GM18498 (cell line): ENCODE measurements at regions not wholly inside any gene's neighbourhood (a gene's known extent, or its start where the extent isn't known, plus 50 kb on each side); places are given as distances from the start of the nearest gene placed in this dataset.

ENCODE experiments used
- ATAC-seq: cut with Tn5 transposase; IDR thresholded peaks from one replicate; pipeline ENCODE4 v1.9.1; 2021; ENCODE audit warnings: mild to moderate bottlenecking, moderate library complexity; ENCODE audit not compliant: unreplicated experiment

DNA sequence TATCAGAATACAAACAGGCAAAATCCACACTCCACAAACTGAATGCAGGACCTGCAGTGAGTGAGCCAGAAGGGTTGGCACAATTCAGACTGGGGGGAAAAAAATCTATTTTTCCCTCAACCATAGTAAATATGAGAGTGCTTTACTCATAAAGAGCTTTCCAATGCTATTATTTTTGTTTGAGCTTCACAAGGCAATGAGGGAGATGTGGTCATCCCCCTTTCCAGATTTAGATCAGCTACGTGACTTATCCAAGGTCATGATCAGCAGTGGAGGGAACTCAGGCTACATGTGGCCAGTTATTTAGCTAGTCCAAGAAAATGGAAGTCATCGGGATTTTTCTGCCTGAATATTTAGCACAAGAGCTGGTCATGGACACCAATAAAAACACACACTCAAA is 120.4 kb upstream of the KLF7 start:
- ATAC-seq = no peak

DNA sequence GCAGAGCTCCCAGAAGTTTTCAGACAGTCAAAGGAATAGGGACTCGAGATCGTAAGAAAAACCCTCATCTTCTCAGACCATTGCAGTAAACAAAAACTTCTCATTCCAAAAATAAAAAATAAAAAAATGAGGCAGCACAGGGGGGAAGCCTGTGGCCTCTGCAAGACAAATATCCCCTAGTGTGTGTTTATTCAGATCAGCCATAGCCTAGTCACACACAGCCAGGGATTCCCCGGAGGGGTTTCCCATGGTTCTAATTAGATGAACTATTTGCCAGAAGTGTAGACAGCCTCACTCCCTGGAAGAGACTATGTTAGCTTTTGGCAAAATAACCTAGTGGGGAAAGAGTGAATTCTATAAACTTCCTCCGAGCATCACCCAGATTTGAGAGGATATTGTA is 122.9 kb upstream of the KLF7 start:
- peak; percentile 51 for ATAC-seq

DNA sequence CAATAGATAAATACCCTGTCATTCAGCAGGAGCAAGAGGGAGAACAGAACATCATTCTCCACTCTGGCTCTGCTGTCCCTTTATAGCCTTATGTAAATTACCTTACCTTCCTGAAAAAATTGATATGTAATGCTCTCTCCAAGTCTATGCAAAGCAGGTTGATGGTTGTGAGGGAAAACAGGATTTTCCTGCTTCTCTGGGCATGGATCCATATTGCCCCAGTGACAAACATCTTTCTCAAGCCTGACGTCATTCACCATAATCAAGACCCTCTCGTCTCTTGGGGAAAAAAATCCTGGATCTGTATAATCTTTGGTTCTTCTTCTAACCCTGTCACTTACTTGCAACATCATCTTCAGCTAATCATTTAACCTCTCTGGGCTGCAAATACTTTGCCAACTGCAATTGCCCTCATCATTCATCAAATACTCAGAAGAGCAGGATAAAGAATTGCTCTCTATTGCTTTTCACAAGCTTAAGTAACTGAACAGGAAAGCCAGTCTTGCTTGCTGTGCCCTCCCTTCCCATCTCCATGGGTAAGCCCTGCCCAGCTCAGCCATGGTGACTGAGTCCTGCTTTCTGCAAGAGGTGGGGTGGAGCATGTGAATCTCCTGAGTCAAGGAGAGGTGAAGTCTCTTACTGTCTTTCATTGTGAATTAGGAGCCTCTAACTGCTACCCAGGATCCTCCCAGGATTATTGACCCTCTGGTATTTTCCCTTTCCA is 123.7 kb upstream of the KLF7 start:
- ATAC-seq = no peak

GRCh38 chr2:207290833-207291624 is 125.3 kb upstream of the KLF7 start:
- no peak for ATAC-seq

DNA sequence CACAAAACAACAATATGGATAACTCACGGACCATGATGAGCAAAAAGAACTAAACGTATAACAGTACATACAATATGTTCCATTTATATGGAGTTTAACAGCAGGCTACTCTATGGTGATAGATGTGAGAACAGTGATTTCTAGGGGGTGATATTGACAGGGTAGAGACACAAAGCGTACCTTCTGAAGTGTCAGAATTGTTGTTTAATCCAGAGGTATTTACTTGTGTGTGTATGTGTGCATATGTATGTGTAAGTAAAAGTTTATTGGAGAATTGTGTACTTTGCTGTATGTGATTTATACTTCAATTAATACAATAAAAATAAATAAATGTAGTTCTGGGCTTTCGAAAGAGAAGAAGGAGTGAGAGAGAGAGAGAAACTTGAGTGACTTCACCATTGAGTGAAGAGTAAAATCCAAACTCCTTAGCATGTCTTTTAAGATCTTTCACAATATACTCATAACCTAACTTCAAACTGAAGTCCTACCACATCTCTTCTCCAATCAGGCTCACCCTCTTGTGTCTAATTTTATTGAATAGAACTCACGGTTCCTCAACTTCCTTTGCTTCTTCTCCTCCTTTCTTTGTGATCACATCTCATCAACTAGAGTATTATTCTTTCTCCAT is 126.0 kb upstream of the KLF7 start:
- no peak for ATAC-seq

DNA sequence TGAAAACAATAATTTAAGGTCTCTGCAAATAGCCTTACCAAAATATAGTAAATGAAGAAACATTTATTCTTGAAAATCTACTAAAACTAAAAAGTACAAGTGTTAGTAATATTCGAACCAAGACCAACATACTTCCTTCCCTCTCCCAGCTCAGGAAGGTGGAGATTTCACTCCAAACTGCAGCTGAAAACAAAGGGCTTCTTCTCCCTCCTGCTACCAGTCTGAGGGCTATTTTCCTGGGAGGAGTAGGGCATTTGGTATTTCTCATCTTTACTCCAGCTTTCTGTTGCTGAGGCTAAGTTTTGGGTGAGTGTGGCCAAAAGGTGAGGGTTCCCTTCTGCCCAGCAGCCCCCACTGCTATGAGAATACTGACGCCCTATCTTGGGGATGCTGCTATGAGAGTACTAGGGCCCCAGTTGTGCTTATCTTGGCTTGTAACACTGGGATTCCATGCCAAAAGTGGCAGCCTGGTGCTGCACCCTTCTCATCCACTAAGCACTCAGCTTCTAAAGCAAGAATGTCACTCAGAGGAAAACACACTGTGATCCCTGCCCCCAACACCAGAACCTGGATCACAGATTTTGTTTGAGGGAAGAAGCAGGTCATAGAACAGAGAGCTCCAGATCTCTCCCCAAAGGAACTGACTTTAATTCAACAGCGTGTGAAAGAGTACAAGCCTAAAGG is 130.7 kb upstream of the KLF7 start:
- no peak for ATAC-seq

DNA sequence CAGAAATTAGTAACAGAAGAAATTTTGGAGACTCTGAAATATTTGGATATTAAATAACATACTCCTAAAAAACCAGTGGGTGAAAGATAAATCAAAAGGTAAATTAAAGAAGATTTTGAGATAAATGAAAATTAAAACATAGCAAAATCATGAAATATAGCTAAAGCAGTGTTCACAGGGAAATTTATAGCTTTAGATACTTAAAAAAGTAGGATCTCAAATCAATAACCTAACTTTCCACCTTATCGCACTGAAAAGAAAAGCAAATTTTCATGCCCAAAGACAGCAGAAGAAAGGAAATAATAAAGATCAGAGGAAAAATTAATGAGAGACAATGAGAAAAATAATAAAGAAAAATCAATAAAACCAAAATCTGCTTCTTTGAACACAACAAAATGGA is 135.1 kb upstream of the KLF7 start:
- no peak for ATAC-seq

DNA sequence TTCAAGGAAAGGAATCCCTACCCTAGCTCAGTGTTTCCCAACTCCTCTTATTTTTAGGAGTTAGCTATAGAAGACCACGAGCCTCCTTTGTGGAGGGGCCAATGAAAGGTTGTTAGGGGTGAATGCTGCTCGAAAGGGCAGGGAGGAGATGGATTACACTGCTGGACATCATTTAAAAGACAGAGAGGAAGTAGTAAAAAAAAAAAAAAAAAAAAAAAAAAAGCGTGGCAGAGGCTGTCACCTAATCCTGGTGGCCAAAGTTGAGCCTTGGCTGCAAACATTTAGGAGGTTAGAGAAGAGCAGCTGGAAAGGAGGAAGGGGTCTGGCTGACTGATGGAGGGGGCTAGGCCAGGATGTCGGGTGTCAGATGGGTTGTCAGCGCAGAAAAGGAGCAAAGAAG is 139.0 kb upstream of the KLF7 start:
- no peak for ATAC-seq

DNA sequence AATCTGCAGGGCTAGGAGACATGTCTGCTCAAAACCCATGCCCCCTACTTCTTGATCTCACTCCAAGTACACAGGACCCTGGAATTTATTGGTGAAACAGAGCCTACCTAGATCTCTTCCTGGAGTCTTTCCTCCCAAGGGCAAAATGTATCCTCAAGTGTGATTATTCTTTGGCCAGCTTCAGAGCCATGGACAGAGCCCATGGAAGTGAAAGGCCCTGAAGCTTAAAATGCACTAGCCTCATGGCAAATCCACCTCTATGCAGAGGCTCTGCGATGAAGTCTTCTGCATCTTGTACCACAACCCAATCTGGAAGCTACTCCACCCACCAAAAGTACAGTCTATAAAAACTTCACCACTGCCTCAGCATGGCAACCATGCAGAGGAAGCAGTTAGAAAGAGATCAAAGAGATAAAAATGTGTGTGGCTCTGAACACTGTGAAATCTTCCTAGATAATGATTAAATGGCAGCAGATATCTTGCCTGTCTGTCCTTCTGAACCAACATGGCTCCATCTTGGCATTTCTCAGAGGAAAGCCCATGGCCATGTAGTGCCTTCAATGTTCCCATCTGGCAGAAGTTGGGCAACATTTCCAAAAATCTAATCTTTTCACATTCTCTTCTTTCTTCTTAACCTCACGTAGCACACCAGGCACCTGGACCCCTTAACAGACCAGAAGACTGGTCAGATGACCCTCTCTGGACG is 142.9 kb upstream of the KLF7 start:
- ATAC-seq = no peak

DNA sequence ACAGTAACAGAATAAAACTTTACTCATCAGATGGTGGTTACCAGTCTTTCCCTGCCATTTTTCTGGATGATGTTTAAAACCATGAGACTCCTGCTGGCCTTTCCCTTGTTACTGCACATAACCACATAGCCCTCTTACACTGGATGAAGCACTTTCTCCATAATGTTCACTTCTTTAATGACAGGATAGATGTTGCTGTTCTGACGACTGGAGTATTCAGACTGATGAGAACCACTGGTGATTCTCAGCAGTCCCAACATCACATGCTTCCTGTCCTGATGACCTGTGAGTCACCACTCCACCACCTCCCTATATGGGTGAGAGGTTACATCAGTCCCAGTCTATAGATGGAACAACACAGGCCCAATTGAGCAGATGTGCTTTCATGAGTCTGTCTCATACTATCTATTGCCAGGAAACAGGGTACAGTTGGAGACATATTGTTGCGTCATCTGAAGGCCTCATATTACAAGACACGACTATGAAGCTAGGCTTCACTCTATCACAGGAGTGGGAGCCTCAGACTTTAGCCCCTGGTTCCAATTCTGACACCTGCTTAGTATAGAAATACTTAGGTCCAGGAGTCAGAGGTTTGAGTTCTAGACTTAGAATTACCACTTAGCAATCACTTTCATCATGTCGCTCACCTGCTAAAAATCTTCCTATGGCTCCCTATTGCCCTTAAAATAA is 145.7 kb upstream of the KLF7 start:
- ATAC-seq = peak; percentile 88

DNA sequence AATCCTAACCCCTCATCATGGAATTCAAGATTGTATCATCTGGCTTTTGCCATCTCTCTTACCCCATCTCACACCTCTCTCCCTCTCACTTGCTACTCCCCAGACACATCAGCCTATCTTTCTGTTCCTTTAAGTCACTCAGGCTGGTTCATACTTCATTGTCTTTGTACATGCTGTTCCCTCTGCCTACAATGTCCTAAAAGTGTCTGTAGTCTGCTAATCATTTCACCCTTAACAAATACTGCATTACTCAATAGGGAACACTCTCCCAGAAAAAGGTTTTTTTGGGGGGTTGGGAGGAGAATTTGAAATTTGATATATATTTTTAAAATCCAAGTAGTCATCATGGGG is 146.2 kb upstream of the KLF7 start:
- no peak for ATAC-seq

GRCh38 chr2:207313947-207314346 is 148.2 kb upstream of the KLF7 start:
- ATAC-seq = no peak

- no peak for ATAC-seq
These were observed 149.4 kb upstream of the KLF7 start for GRCh38 chr2:207315131-207315530.

DNA sequence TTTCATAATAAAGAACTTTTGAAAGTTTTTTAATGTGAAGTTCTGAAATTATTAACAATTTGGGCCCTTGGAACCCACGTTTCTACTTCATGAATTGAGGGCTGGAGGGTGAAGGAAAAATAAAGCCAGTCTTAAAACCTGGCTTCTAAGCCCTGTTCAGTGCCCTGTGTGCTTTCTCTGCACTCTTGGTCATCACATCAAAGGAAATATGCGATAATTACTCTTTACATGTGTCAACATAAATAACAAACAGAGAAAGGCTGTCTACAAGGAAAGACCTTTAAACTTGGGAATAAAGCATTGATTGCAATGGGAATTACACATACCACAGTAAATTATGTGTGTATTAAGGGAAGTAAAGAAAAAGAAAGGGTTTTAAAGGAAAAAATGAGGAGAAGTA is 150.7 kb upstream of the KLF7 start:
- ATAC-seq = no peak

DNA sequence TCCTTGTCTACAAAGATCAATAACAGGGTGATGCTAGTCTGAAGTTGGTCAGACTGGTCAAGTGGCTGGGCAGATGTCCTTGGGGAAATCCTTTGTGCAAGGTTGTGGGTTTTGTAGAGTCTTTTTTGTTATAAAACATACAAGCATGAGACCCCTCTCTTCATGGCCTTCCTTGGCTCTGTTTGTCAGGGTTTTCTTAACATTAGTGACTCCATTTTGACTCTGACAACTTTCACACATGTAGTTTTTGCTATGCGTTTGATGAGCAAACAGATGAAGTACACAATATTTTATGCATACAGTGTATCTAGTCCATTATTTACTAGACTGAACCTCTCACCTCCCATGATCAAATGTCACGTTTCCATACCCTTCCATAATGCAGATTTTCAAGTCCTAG is 151.2 kb upstream of the KLF7 start:
- ATAC-seq = no peak

DNA sequence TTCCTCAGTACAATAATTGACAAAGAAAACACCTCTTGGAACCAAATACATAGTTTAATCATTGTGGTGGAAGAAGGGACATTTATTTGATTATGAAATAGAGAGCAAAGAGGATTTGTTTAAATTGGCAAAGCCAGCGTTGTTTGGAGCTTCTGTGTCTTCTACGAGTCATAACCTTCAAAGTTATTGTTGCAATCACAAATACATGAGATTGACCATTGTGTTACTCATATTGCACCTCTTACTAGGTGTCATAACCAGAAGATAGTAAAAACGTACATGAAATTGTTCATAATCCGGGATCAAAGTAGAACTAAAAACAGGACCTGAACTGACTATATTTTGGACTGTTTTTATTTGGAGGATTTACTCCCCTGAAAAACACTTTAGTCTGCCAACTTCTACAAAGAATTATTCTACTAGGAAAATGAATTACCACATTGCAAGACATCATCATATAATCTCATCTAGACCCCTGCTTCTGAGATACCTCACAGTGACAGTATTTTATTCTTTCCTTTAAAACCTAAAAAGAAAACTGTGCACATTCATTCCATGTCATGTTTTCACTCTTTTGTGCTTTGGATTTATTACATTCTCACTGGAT is 151.7 kb upstream of the KLF7 start:
- no peak for ATAC-seq

- no peak for ATAC-seq
These were observed 152.5 kb upstream of the KLF7 start for GRCh38 chr2:207318181-207318628.

GRCh38 chr2:207319316-207319715 is 153.6 kb upstream of the KLF7 start:
- ATAC-seq = no peak

GRCh38 chr2:207320381-207321159 is 154.8 kb upstream of the KLF7 start:
- ATAC-seq = no peak
